ENCODE measurements at regions not wholly inside any gene's neighbourhood (a gene's known extent, or its start where the extent isn't known, plus 50 kb on each side); places are given as distances from the start of the nearest gene placed in this dataset.

DNA sequence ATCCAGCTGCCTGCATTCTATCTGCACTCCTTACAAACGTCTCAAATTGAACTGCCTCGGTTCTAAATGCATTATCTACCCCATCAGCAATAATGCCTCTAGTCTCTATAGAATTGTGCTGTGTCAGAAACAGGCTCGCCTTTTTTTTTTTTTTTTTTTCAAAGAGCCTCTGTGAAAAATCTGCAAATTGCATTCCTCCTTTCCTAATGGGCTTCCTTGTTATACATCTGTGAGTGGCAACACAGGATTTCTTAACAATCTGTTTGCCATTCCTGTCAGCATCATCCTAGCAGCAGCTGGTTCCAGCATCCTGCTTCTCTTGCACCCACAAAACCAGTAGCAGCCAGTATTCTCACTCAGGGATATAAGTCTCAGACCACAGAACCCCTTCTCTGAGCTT is 413.5 kb upstream of the SEMA3D start:
- TF ChIP-seq ZNF274 (IDR thresholded peaks at IDR 0.05; ENCODE audit: low read depth, low read length) (no peak), YY1 (IDR thresholded peaks at IDR 0.05; ENCODE audit: insufficient read depth, insufficient read length) (no peak)
